ENCODE measurements at regions not wholly inside any gene's neighbourhood (a gene's known extent, or its start where the extent isn't known, plus 50 kb on each side); places are given as distances from the start of the nearest gene placed in this dataset.

DNA sequence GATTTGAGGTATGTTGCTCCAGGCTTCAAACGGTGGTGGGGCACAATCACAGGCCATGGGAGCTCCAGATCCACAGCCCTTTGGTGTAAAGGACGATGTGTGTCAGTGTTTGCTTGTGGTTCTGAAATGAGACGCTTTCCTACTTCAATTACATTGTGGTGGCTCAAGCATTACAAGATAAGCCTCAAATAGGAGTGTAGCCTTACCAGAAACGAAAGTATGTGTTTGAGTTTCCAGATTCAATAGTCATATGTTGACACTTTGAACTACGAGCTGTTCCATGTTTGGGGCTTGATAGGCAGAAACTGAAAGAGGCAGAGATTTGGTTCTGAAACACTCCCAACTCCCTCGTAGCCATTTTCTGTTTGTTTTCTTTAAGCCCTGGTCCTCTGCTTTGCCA, 187.1 kb downstream of the MYLK4 start:
- ATAC-seq = no peak
- TF ChIP-seq POLR2AphosphoS5 (IDR thresholded peaks at IDR 0.05; ENCODE audit: low read depth, low read length) (no peak), SIN3A (IDR thresholded peaks at IDR 0.05; ENCODE audit: borderline replicate concordance, insufficient read depth, low read depth, low read length) (no peak), TCF7L2 (IDR thresholded peaks at IDR 0.05; ENCODE audit: low read depth, low read length) (no peak)
- TF ChIP-seq, protein P1, sequence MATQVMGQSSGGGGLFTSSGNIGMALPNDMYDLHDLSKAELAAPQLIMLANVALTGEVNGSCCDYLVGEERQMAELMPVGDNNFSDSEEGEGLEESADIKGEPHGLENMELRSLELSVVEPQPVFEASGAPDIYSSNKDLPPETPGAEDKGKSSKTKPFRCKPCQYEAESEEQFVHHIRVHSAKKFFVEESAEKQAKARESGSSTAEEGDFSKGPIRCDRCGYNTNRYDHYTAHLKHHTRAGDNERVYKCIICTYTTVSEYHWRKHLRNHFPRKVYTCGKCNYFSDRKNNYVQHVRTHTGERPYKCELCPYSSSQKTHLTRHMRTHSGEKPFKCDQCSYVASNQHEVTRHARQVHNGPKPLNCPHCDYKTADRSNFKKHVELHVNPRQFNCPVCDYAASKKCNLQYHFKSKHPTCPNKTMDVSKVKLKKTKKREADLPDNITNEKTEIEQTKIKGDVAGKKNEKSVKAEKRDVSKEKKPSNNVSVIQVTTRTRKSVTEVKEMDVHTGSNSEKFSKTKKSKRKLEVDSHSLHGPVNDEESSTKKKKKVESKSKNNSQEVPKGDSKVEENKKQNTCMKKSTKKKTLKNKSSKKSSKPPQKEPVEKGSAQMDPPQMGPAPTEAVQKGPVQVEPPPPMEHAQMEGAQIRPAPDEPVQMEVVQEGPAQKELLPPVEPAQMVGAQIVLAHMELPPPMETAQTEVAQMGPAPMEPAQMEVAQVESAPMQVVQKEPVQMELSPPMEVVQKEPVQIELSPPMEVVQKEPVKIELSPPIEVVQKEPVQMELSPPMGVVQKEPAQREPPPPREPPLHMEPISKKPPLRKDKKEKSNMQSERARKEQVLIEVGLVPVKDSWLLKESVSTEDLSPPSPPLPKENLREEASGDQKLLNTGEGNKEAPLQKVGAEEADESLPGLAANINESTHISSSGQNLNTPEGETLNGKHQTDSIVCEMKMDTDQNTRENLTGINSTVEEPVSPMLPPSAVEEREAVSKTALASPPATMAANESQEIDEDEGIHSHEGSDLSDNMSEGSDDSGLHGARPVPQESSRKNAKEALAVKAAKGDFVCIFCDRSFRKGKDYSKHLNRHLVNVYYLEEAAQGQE (IDR thresholded peaks at IDR 0.05; ENCODE audit: insufficient read depth in 1 of 2, low read depth in 2 of 2, low read length in 1 of 2) = no peak
- TF ChIP-seq, protein P2, sequence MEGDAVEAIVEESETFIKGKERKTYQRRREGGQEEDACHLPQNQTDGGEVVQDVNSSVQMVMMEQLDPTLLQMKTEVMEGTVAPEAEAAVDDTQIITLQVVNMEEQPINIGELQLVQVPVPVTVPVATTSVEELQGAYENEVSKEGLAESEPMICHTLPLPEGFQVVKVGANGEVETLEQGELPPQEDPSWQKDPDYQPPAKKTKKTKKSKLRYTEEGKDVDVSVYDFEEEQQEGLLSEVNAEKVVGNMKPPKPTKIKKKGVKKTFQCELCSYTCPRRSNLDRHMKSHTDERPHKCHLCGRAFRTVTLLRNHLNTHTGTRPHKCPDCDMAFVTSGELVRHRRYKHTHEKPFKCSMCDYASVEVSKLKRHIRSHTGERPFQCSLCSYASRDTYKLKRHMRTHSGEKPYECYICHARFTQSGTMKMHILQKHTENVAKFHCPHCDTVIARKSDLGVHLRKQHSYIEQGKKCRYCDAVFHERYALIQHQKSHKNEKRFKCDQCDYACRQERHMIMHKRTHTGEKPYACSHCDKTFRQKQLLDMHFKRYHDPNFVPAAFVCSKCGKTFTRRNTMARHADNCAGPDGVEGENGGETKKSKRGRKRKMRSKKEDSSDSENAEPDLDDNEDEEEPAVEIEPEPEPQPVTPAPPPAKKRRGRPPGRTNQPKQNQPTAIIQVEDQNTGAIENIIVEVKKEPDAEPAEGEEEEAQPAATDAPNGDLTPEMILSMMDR (IDR thresholded peaks at IDR 0.05) = no peak
- BruUV-seq (replicated peaks) = no TSS peak
- DNase-seq (ENCODE audit: low read depth, low spot score) = no peak
- H3K9me3 ChIP-seq (ENCODE audit: control insufficient read depth, insufficient read depth, low read depth, low read length) = no peaks in the 10 kb centered on the region
- intact Hi-C loops (cut with micrococcal nuclease; ENCODE audit: unreplicated experiment) (no loop called here), in situ Hi-C loops (cut with HindIII; ENCODE audit: low pct_unique_long_range_greater_than_20kb, low sequenced_read_pairs) (no loop called here)
- CTCF ChIA-PET = no interaction called here
- no peak overlapping the region for H3K27ac ChIP-seq (ENCODE audit: low read length)
- POLR2A ChIA-PET = no interaction called here
- no peak overlapping the region for H3K4me3 ChIP-seq (ENCODE audit: low read depth in 2 of 2, low read length in 2 of 2)
- no peaks in the 10 kb centered on the region for H3K36me3 ChIP-seq (ENCODE audit: control insufficient read depth, insufficient read depth, low read length)
- no peaks in the 10 kb centered on the region for H3K4me1 ChIP-seq (ENCODE audit: control insufficient read depth, insufficient read depth, low read length)
- H3K27me3 ChIP-seq (ENCODE audit: control insufficient read depth, insufficient read depth, low read length) = no peaks in the 10 kb centered on the region

DNA sequence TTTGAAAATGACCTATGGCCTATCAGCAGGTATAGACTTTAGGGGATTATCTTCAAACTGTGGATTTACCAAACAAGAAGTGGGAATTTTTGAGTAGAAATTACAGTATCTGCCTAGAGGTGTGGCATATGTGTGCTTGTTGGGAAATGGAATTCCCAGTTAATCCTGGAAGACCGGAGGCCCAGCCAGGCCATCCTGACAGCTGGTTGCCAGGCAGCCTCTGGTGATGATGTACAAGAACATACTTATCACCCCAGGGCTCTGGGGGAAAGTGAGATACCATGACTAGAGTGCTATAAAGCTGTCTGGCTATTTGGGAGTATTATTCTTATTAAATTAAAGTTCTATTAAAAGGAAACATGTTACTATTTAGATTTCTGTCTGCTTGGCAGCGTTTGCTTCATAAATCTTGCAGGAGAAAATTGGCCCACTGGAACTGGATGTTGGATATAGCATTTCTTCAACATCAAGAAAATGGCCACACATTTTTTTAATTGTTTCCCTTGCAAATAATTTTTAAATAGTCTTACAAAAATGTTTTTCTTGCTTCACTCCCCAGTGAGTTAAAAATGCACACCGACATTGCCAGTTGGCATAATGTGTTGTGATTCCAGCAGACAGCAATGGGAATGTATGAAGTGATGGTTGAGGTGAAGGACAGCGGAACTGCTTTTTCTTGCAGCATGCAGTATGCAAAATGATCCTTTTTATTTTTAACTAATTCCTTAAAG, 187.8 kb downstream of the MYLK4 start:
- ChIA-PET CTCF (no interaction called here), POLR2A (no interaction called here)
- H3K27ac ChIP-seq (ENCODE audit: low read length) = no peak overlapping the region
- no peaks in the 10 kb centered on the region for H3K36me3 ChIP-seq (ENCODE audit: control insufficient read depth, insufficient read depth, low read length)
- no peaks in the 10 kb centered on the region for H3K27me3 ChIP-seq (ENCODE audit: control insufficient read depth, insufficient read depth, low read length)
- TF ChIP-seq, protein P1 (IDR thresholded peaks at IDR 0.05; ENCODE audit: insufficient read depth in 1 of 2, low read depth in 2 of 2, low read length in 1 of 2) = no peak
- TF ChIP-seq TCF7L2 (IDR thresholded peaks at IDR 0.05; ENCODE audit: low read depth, low read length) (no peak), SIN3A (IDR thresholded peaks at IDR 0.05; ENCODE audit: borderline replicate concordance, insufficient read depth, low read depth, low read length) (no peak), POLR2AphosphoS5 (IDR thresholded peaks at IDR 0.05; ENCODE audit: low read depth, low read length) (no peak)
- TF ChIP-seq, protein P2 (IDR thresholded peaks at IDR 0.05) = no peak
- ATAC-seq = no peak
- intact Hi-C loops (cut with micrococcal nuclease; ENCODE audit: unreplicated experiment) = no loop called here
- BruUV-seq (replicated peaks) = no TSS peak
- in situ Hi-C loops (cut with HindIII; ENCODE audit: low pct_unique_long_range_greater_than_20kb, low sequenced_read_pairs) = no loop called here
- H3K4me3 ChIP-seq (ENCODE audit: low read depth in 2 of 2, low read length in 2 of 2) = no peak overlapping the region
- H3K4me1 ChIP-seq (ENCODE audit: control insufficient read depth, insufficient read depth, low read length) = no peaks in the 10 kb centered on the region
- no peaks in the 10 kb centered on the region for H3K9me3 ChIP-seq (ENCODE audit: control insufficient read depth, insufficient read depth, low read depth, low read length)
- no peak for DNase-seq (ENCODE audit: low read depth, low spot score)

Measured in Panc1 (cell line).